Chondrocyte (in vitro differentiated cells): ENCODE measurements at regions not wholly inside any gene's neighbourhood (a gene's known extent, or its start where the extent isn't known, plus 50 kb on each side); places are given as distances from the start of the nearest gene placed in this dataset.
"Not testable (repeated sequence)": the region's sequence is repeated elsewhere in the genome, so short reads cannot be mapped to it uniquely, and the experiment has no call there.

Source experiments
- DNase-seq: peaks from one replicate; pipeline ENCODE4 v3.0.0; 2021; ENCODE audit warnings: mixed read lengths, low spot score
- H3K27ac Mint-ChIP-seq: one replicate; pipeline ENCODE4 v1.8.0; 2021; ENCODE audit warnings: mild to moderate bottlenecking, moderate library complexity, mixed read lengths; ENCODE audit not compliant: unreplicated experiment
- H3K27me3 Mint-ChIP-seq: 2 replicates; pipeline ENCODE4 v1.8.0; 2021; ENCODE audit warnings: low read depth, mixed read lengths
- H3K36me3 Mint-ChIP-seq: 2 replicates; pipeline ENCODE4 v1.8.0; 2021; ENCODE audit warnings: low read depth, mixed read lengths
- H3K4me1 Mint-ChIP-seq: 2 replicates; pipeline ENCODE4 v1.8.0; 2021; ENCODE audit warnings: low read depth, mild to moderate bottlenecking, mixed read lengths
- H3K4me3 Mint-ChIP-seq: one replicate; pipeline ENCODE4 v1.8.0; 2021; ENCODE audit warnings: mild to moderate bottlenecking, moderate library complexity, mixed read lengths; ENCODE audit not compliant: unreplicated experiment
- H3K9me3 Mint-ChIP-seq: 2 replicates; pipeline ENCODE4 v1.8.0; 2021; ENCODE audit warnings: low read depth, mixed read lengths
- CTCF ChIP-seq: fragments of 200-600 bp; sonication (generic); IDR thresholded peaks from 2 replicates; pipeline ENCODE4 v1.5.0; 2021; ENCODE audit warnings: antibody characterized with exemption, mild to moderate bottlenecking, moderate library complexity

GRCh38 chr4:115970859-115971258 lies 857.4 kb upstream of the NDST4 start:
- H3K27me3 Mint-ChIP-seq, result no peaks in the 10 kb centered on the region
- H3K9me3 Mint-ChIP-seq, result no peaks in the 10 kb centered on the region
- H3K27ac Mint-ChIP-seq, result no peak overlapping the region
- no peak for TF ChIP-seq CTCF
- no peak overlapping the region for H3K4me3 Mint-ChIP-seq
- H3K4me1 Mint-ChIP-seq, result peaks cover 9% of the 10 kb centered on the region
- H3K36me3 Mint-ChIP-seq, result no peaks in the 10 kb centered on the region
- DNase-seq, result no peak

- H3K4me1 Mint-ChIP-seq, result peaks cover 9% of the 10 kb centered on the region
- H3K36me3 Mint-ChIP-seq, result no peaks in the 10 kb centered on the region
- H3K27me3 Mint-ChIP-seq, result no peaks in the 10 kb centered on the region
- H3K4me3 Mint-ChIP-seq, result no peak overlapping the region
- no peaks in the 10 kb centered on the region for H3K9me3 Mint-ChIP-seq
- no peak for TF ChIP-seq CTCF
- DNase-seq, result no peak
- no peak overlapping the region for H3K27ac Mint-ChIP-seq
These were observed 856.3 kb upstream of the NDST4 start for GRCh38 chr4:115969756-115970155.

- Mint-ChIP-seq H3K4me3 (no peak overlapping the region), H3K36me3 (no peaks in the 10 kb centered on the region), H3K27me3 (peaks cover 3% of the 10 kb centered on the region), H3K4me1 (no peaks in the 10 kb centered on the region), H3K27ac (no peak overlapping the region), H3K9me3 (no peaks in the 10 kb centered on the region)
- no peak for DNase-seq
- TF ChIP-seq CTCF, result no peak
These were observed 852.2 kb upstream of the NDST4 start for GRCh38 chr4:115965588-115965987.

GRCh38 chr4:115956054-115956796 lies 842.8 kb upstream of the NDST4 start:
- H3K27me3 Mint-ChIP-seq, H3K27ac Mint-ChIP-seq, H3K9me3 Mint-ChIP-seq: not testable (repeated sequence)

GRCh38 chr4:115950806-115951205 lies 837.4 kb upstream of the NDST4 start:
- TF ChIP-seq CTCF, result no peak
- no peaks in the 10 kb centered on the region for H3K36me3 Mint-ChIP-seq
- H3K4me1 Mint-ChIP-seq, result no peaks in the 10 kb centered on the region
- H3K9me3 Mint-ChIP-seq, result no peaks in the 10 kb centered on the region
- H3K27me3 Mint-ChIP-seq, result no peaks in the 10 kb centered on the region
- no peak for DNase-seq
- no peak overlapping the region for H3K27ac Mint-ChIP-seq
- H3K4me3 Mint-ChIP-seq, result no peak overlapping the region

More at GRCh38 chr4:115956054-115956796, 842.8 kb upstream of the NDST4 start:
- H3K36me3 Mint-ChIP-seq, DNase-seq, H3K4me3 Mint-ChIP-seq, H3K4me1 Mint-ChIP-seq: not testable (repeated sequence)

GRCh38 chr4:115949974-115950743 lies 836.7 kb upstream of the NDST4 start:
- not testable (repeated sequence) for H3K36me3 Mint-ChIP-seq, H3K4me3 Mint-ChIP-seq, H3K9me3 Mint-ChIP-seq, H3K4me1 Mint-ChIP-seq, H3K27me3 Mint-ChIP-seq, DNase-seq, H3K27ac Mint-ChIP-seq
